ENCODE measurements at regions not wholly inside any gene's neighbourhood (a gene's known extent, or its start where the extent isn't known, plus 50 kb on each side); places are given as distances from the start of the nearest gene placed in this dataset.

GRCh38 chr9:29966247-29966646 lies 2393.0 kb upstream of the C9orf72 start:
- no peaks in the 10 kb centered on the region for H3K9me1 ChIP-seq (ENCODE audit: insufficient read depth, low read length)
- no TSS peak for BruUV-seq (replicated peaks)
- in situ Hi-C loops (cut with MboI; ENCODE audit: low sequenced_read_pairs): no loop called here
- no peak overlapping the region for H3K4me2 ChIP-seq (ENCODE audit: low read depth, low read length)
- H3K23ac ChIP-seq (ENCODE audit: low read depth, low read length): no peak overlapping the region
- H3K36me3 ChIP-seq (ENCODE audit: control insufficient read depth, insufficient read depth, low read length): no peaks in the 10 kb centered on the region
- no peak overlapping the region for H4K91ac ChIP-seq (ENCODE audit: insufficient read depth, low read depth, low read length)
- H3K14ac ChIP-seq (replicated peaks; ENCODE audit: low read depth, low read length): no peak overlapping the region
- H2BK15ac ChIP-seq (ENCODE audit: low read depth, low read length): no peak overlapping the region
- dilution Hi-C loops (cut with HindIII; ENCODE audit: low sequenced_read_pairs, unreplicated experiment): no loop called here
- H3K18ac ChIP-seq (ENCODE audit: low read depth, low read length): no peak overlapping the region
- H3K27me3 ChIP-seq (ENCODE audit: control insufficient read depth, insufficient read depth, low read length): no peaks in the 10 kb centered on the region
- no CpG with 5 or more reads among the region's 2 CpGs for WGBS, 2 experiments (ENCODE audit: extremely low coverage in 2 of 2, insufficient read length in 1 of 2)
- H3K79me1 ChIP-seq (ENCODE audit: low read depth in 1 of 2, low read length in 2 of 2): no peaks in the 10 kb centered on the region
- no peaks in the 10 kb centered on the region for H4K20me1 ChIP-seq (ENCODE audit: insufficient read depth, low read length)
- no peak overlapping the region for H4K8ac ChIP-seq (ENCODE audit: low read depth in 2 of 2, low read length in 2 of 2)
- no peak for ATAC-seq (ENCODE audit: low read depth)
- no peak overlapping the region for H2AK9ac ChIP-seq (replicated peaks; ENCODE audit: low read depth, low read length, poor library complexity)
- peaks cover 14% of the 10 kb centered on the region for H3K9me3 ChIP-seq (ENCODE audit: control insufficient read depth, insufficient read depth, low read length)
- H2BK5ac ChIP-seq (ENCODE audit: low read depth, low read length, poor library complexity, severe bottlenecking): no peak overlapping the region
- no peak overlapping the region for H3K56ac ChIP-seq (ENCODE audit: extremely low read depth, insufficient read depth, low read length)
- H3K4me1 ChIP-seq (ENCODE audit: control insufficient read depth, insufficient read depth, low read length): no peaks in the 10 kb centered on the region
- H3K4me3 ChIP-seq (ENCODE audit: insufficient read depth, low read depth, low read length): no peak overlapping the region
- no peak overlapping the region for H2AK5ac ChIP-seq (ENCODE audit: low read depth, low read length)
- no peak overlapping the region for H3K27ac ChIP-seq (ENCODE audit: insufficient read depth, low read length)
- H2AFZ ChIP-seq (replicated peaks; ENCODE audit: low read length, poor library complexity): no peak overlapping the region
- ChIA-PET CTCF (no interaction called here), POLR2A (ENCODE audit: unreplicated experiment) (no interaction called here)
- H4K5ac ChIP-seq (ENCODE audit: low read depth, low read length): no peak overlapping the region
- no peak for TF ChIP-seq RCOR1 (IDR thresholded peaks at IDR 0.05; ENCODE audit: insufficient replicate concordance, low read length)
- no peak for TF ChIP-seq CHD1 (IDR thresholded peaks at IDR 0.05; ENCODE audit: low read depth, low read length)
- no peak for TF ChIP-seq USF2 (IDR thresholded peaks at IDR 0.05; ENCODE audit: low read depth, low read length)
- intact Hi-C loops (cut with micrococcal nuclease): no loop called here
- H2BK20ac ChIP-seq (ENCODE audit: low read depth, low read length): no peak overlapping the region
- no peak for DNase-seq
- no peak overlapping the region for H2BK120ac ChIP-seq (ENCODE audit: low read depth, low read length)
- no peak overlapping the region for H3K4ac ChIP-seq (ENCODE audit: low read depth, low read length)
- no peak overlapping the region for H3K9ac ChIP-seq (ENCODE audit: low read depth, low read length)
